NCI-H526 (cell line): ENCODE measurements at regions not wholly inside any gene's neighbourhood (a gene's known extent, or its start where the extent isn't known, plus 50 kb on each side); places are given as distances from the start of the nearest gene placed in this dataset.

Source experiments
- DNase-seq, 2 experiments: peaks; one replicate each; lab custom pipeline; 2025; lab: John Stamatoyannopoulos, UW

- DNase-seq, result no peak
These were observed 74.1 kb upstream of the MAOA start for GRCh38 chrX:43581888-43582539.

GRCh38 chrX:43582540-43582913, 73.6 kb upstream of the MAOA start:
- DNase-seq, result no peak

- DNase-seq, result no peak
These were observed 70.2 kb upstream of the MAOA start for GRCh38 chrX:43585922-43586321.

- no peak for DNase-seq
These were observed 69.3 kb upstream of the MAOA start for GRCh38 chrX:43586830-43587229.

- DNase-seq, result peak; percentile 30 to 50
These were observed 66.4 kb upstream of the MAOA start for GRCh38 chrX:43589735-43590134.

GRCh38 chrX:43590150-43590549, 65.9 kb upstream of the MAOA start:
- DNase-seq, result no peak

GRCh38 chrX:43592597-43592996, 63.5 kb upstream of the MAOA start:
- DNase-seq, result no peak

GRCh38 chrX:43595931-43596330, 60.2 kb upstream of the MAOA start:
- no peak for DNase-seq

GRCh38 chrX:43604753-43605152, 51.3 kb upstream of the MAOA start:
- no peak for DNase-seq

GRCh38 chrX:43605351-43605750, 50.7 kb upstream of the MAOA start:
- no peak for DNase-seq
